Thyroid gland (tissue), 4 donors: ENCODE measurements at regions not wholly inside any gene's neighbourhood (a gene's known extent, or its start where the extent isn't known, plus 50 kb on each side); places are given as distances from the start of the nearest gene placed in this dataset.

Experiments
- CTCF ChIP-seq, 6 experiments: fragments of 200-600 bp in 3 of 6; fragments of 450-650 bp in 3 of 6; sonication (generic) in 3 of 6; IDR thresholded peaks; one replicate each; pipeline ENCODE4 v1.5.1; 2016 to 2019; ENCODE audit warnings: antibody characterized with exemption in 6 of 6, mild to moderate bottlenecking in 2 of 6, inconsistent platforms in 1 of 6, moderate library complexity in 1 of 6
- POLR2A ChIP-seq, 2 donors: fragments of 450-650 bp; IDR thresholded peaks; one replicate each; pipeline ENCODE4 v1.6.1; 2017; ENCODE audit warnings: antibody characterized with exemption in 2 of 2, mild to moderate bottlenecking in 2 of 2, moderate library complexity in 1 of 2

- TF ChIP-seq POLR2A (IDR thresholded peaks at IDR 0.05) (no peak), CTCF (IDR thresholded peaks at IDR 0.05) (no peak)
These were observed 119.6 kb downstream of the MTX2 start for GRCh38 chr2:176388861-176389260.
